Kidney capillary endothelial cell (primary cell): ENCODE measurements at regions not wholly inside any gene's neighbourhood (a gene's known extent, or its start where the extent isn't known, plus 50 kb on each side); places are given as distances from the start of the nearest gene placed in this dataset.
"Not testable (repeated sequence)": the region's sequence is repeated elsewhere in the genome, so short reads cannot be mapped to it uniquely, and the experiment has no call there.

ENCODE experiments used
- DNase-seq: peaks from one replicate; pipeline ENCODE4 v3.0.0-alpha.2; 2018; ENCODE audit warnings: low spot score

GRCh38 chr5:40277161-40277906 is 402.4 kb upstream of the PTGER4 start:
- no peak for DNase-seq

- DNase-seq: no peak
Observed at GRCh38 chr5:40276426-40277102, 403.2 kb upstream of the PTGER4 start.

GRCh38 chr5:40274568-40274967 is 405.1 kb upstream of the PTGER4 start:
- DNase-seq: no peak

GRCh38 chr5:40273936-40274335 is 405.8 kb upstream of the PTGER4 start:
- DNase-seq: no peak

- DNase-seq: no peak
Observed at GRCh38 chr5:40271476-40271875, 408.2 kb upstream of the PTGER4 start.

- DNase-seq: no peak
Observed at GRCh38 chr5:40270274-40270845, 409.4 kb upstream of the PTGER4 start.

- no peak for DNase-seq
Observed at GRCh38 chr5:40268088-40268487, 411.6 kb upstream of the PTGER4 start.

GRCh38 chr5:40266952-40267351 is 412.8 kb upstream of the PTGER4 start:
- no peak for DNase-seq

GRCh38 chr5:40261984-40262383 is 417.7 kb upstream of the PTGER4 start:
- DNase-seq: no peak

GRCh38 chr5:40260361-40260760 is 419.4 kb upstream of the PTGER4 start:
- no peak for DNase-seq

- peak; percentile 24 for DNase-seq
Observed at GRCh38 chr5:40258222-40258621, 421.5 kb upstream of the PTGER4 start.

GRCh38 chr5:40240671-40241070 is 439.0 kb upstream of the PTGER4 start:
- DNase-seq: no peak

- DNase-seq: no peak
Observed at GRCh38 chr5:40240111-40240510, 439.6 kb upstream of the PTGER4 start.

GRCh38 chr5:40238066-40238745 is 441.5 kb upstream of the PTGER4 start:
- no peak for DNase-seq

- no peak for DNase-seq
Observed at GRCh38 chr5:40235471-40236400, 444.0 kb upstream of the PTGER4 start.

GRCh38 chr5:40233268-40233667 is 446.4 kb upstream of the PTGER4 start:
- no peak for DNase-seq

GRCh38 chr5:40227931-40228330 is 451.8 kb upstream of the PTGER4 start:
- no peak for DNase-seq

GRCh38 chr5:40227366-40227765 is 452.3 kb upstream of the PTGER4 start:
- no peak for DNase-seq

GRCh38 chr5:40226906-40227305 is 452.8 kb upstream of the PTGER4 start:
- no peak for DNase-seq

- DNase-seq: not testable (repeated sequence)
Observed at GRCh38 chr5:40225147-40225546, 454.6 kb upstream of the PTGER4 start.

GRCh38 chr5:40224421-40224820 is 455.3 kb upstream of the PTGER4 start:
- no peak for DNase-seq
